GM19025 (cell line): ENCODE measurements at regions not wholly inside any gene's neighbourhood (a gene's known extent, or its start where the extent isn't known, plus 50 kb on each side); places are given as distances from the start of the nearest gene placed in this dataset.

Source experiments
- ATAC-seq: cut with Tn5 transposase; IDR thresholded peaks from one replicate; pipeline ENCODE4 v1.9.1; 2021; ENCODE audit warnings: mild to moderate bottlenecking, low read depth, moderate library complexity; ENCODE audit not compliant: unreplicated experiment

GRCh38 chr3:46146548-46146947, 61.6 kb downstream of the CCR1 start:
- no peak for ATAC-seq

GRCh38 chr3:46146021-46146420, 62.1 kb downstream of the CCR1 start:
- no peak for ATAC-seq

DNA sequence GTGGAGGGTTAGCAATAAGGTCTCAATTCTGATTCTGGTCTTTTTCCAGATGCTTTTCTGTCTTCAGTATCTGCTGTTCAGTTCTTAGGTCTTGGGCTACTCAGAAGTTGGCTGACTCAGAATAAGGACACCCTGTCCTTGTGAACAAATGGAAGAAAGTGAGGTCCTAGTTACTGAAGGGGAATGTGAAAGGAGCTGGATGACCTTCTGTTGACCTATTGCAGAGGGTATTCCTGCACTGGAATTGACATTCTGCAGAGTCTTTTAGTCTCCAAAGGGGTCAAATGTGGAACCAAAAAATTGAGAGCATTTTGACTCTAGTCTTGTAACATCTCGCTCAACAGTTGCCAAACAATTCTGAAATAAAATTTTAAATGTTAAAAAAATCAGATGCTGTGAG, 63.0 kb downstream of the CCR1 start:
- no peak for ATAC-seq

DNA sequence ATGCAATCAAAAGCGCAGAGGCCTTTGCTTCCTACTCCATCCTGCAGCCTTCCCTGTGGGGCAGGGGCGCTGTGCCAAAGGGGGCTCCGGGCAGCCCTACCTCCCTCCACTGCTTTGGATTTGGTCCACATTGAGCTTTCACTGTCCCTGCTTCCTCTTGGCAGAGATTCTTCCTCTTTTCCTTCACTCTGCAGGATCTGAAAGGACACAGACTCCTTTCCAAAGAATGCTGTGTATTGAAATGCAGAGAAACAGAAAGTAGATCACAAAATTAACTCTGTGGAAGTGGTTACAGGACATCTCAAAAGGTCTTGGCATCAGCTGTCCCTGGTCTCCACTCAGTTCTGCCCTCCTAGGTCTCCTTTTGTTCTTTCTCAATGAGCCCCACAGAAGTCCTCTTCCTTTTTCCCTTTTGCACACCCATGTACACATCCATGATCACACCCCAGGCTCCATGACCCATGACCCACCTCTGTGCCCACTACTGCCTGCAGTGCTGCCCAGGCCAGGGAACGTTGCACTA, 64.1 kb downstream of the CCR1 start:
- ATAC-seq: no peak

GRCh38 chr3:46141813-46142212, 66.3 kb downstream of the CCR1 start:
- no peak for ATAC-seq

DNA sequence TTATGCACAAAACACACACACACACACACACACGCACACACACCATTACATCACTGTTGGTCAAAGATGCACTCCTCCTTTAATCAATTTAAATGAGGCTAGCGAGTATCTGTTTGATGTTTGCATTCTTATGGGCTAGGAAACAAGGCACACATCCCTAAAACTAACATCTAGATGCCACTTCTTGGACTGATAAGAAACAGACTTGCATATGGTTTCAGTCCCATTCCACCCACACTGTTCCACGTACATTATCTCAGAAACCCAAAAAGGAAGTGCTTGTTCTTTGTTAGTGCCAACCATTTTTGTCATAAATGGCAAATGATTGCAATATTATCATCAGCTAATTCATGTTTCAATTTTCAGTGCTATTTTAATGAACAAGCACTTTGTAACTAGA, 69.5 kb downstream of the CCR1 start:
- no peak for ATAC-seq

DNA sequence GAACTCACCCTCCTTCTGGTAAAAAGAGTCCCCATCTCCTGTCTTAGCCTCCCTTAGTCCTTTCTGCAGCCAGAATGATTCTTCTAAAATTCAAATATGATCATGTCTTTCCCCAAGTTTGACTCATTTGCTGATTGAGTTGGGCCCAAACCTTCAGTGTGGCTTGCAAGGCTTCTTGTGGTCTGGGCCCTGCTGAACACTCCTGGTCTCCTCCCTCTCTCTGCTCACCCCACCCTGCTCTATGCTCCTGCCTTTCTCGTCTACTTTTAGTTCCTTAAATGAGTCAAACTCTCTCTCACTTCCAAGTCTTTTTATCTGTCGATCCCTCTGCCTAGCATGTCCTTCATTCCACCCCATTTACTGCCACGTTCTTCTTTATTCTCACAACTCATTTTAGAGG, 72.6 kb downstream of the CCR1 start:
- no peak for ATAC-seq

DNA sequence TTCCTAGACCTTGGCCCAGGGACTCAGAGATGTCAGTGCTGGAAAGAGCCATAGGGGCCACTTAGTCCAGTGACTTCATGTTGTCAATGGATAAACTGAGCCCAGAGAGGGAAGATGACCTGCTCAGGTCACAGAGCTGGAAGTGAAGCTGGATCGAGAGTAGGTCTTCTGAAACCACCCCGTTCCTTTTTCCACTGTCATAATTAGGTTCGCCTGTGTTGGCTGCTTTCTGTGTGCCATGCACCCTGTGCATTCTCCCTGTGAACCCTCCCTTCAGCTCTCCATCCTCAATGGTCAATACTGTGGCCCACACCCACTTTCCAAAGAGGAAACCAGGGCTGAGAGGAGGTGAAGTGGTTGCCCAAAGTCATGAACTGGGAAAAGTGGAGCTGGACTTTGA, 74.8 kb downstream of the CCR1 start:
- ATAC-seq: no peak

DNA sequence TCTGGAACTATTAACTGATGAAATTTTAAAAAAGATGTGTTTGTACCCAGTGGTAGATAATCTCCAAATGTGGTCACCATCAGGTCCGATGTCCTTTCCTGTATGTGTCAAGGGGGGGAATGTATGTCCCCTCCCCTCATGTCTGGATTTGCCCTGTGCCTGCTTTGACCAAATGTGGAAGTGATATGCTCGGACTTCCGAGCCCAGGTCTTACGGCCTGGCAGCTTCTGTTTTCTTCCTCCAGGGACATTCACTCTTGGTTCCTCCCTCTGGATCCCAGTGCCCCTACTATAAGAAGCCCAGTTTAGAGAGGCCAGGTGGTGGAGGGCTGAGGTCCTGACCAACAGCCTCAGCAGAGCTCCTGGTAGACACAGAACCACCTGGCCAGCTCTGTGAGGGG, 75.5 kb downstream of the CCR1 start:
- ATAC-seq: no peak

GRCh38 chr3:46131884-46132450, 76.1 kb downstream of the CCR1 start:
- no peak for ATAC-seq

DNA sequence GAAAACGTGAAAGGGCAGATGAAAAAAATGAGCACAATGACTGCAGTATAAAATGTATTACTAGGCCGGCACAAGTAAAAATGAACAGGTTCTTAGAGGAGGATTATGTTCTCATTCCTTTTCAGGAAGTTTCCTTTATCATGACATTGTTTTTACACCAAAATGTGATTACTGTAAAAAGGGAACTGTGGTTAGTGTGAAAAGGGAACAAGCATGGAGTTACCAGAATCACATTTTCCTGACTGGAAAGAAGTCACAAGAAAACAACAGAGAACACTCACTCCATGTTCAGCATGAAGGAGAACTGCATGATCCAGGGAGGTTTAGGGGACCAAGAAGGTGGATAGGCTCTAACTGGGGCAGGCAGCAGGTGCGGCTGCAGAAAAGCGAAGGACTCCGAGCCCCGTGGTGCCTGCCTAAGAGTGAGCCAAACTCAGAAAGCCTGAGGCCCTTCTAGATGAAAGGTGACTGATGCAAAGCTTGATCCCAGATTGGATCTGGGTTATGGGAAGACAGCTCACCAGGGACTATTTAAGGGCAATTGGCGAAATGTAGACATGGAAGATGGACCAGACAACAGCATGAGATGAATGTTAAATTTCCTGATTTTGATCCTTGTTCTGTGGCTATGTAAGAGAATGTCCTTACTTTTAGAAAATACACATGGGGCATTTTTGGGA, 77.3 kb downstream of the CCR1 start:
- ATAC-seq: no peak

- no peak for ATAC-seq
Measured at GRCh38 chr3:46129588-46130272, 78.4 kb downstream of the CCR1 start.

DNA sequence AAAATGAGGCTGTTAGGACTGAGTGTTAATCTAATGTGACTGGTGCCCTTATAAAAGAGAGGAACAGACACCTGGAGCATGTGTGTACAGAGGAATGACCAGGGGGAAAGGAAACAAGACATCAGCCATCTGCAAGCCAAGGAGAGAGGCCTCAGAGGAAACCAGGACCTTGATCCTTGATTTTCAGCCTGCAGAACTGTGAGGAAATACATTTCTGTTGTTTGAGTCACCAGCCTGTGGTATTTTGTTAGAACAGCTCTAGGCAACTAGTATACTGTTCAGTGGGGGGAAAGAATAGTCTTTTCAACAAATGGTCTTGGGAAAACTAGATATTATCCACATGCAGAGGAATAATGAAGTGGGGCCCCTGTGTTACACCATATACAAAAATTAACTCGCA, 80.6 kb downstream of the CCR1 start:
- no peak for ATAC-seq

GRCh38 chr3:46124216-46125177, 83.6 kb downstream of the CCR1 start:
- ATAC-seq: no peak

DNA sequence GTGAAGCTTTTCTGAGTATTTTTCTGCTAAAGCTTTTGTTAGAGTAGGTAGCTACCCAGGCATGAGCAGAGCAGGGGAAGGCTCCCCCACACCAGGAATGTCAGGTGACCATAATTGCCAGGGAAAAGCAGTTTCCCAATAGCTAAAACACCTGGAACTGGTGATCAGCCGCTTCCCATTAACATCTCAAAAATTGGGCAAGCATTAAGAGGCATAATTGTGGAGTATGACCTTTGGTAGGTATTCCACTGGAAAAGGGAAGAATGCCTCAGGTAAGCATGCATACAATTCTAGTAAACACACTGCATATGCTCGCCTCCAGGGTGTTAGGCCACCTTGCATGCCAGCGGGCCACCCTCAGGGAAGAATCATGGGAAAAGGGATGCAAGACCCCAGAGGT, 84.5 kb downstream of the CCR1 start:
- no peak for ATAC-seq

DNA sequence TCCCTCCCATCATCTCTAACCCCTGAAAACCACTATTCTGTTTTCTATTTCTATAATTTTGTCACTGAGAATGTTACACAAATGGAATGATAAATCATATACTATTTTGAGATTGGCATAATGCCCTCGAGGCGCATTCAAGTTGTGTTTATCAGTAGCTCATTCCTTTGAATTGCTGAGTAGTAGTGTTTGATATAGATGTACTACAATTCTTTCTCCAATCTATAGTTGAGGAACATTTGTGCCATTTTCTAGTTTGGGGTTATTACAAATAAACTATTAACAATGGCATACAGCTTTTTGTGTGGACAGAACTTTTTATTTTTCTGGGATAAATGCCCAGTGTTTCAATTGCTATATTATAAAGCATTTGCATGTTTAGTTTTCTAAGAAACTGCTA, 86.0 kb downstream of the CCR1 start:
- no peak for ATAC-seq

DNA sequence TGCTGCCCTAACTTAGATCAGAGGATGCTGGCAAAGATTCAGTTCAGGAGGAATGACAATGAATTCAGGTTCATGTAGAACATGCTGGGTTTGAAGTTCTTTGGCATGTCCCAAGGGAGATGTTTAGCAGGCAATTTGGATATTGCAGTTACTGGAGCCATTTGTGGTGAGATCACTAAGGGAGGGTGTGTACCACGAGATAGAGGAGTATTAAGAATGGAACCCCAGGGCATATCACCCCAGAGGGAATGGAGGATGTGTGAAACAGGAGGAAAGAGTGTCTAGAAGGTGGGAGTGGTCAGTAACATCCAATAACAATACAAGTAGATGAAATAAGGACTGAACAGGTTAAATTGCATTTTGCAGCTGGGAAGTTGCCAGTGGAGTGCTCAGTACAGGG, 87.1 kb downstream of the CCR1 start:
- ATAC-seq: no peak

DNA sequence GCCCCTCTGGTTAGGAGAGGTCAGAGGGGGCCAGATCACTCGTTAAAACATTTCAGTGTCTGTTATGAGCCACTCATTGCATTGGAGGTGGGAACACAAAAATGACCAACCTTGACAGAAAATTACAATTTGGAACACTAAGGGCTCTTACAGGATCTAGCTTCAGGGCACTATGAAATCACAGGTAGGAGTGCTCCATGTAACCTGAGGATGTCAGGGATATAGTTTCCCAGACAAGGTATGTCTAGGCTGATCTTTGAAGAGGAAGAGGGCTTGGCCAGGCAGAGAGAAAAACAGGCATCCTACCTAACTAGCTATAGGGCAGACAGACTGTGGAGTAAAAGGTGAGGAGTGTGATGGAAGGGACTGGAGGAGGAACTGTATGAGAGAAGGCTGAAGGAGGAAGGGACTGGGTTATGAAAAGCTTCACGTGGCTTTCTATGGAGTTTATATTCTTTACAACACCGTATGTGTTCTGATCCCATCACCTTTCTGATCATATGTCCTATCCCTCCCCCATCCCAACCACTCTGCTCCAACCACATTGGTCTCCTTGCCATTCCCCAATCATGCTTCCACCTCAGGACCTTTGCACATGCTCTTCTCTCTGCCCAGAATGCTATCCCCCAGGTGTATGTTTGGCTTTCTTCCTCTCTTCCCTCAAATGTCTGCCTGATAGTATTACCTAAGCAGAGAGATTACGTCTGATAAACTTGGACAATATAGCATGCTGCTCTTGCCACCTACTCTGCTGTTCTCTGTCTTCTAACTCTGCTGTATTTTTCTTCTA, 88.2 kb downstream of the CCR1 start:
- no peak for ATAC-seq

DNA sequence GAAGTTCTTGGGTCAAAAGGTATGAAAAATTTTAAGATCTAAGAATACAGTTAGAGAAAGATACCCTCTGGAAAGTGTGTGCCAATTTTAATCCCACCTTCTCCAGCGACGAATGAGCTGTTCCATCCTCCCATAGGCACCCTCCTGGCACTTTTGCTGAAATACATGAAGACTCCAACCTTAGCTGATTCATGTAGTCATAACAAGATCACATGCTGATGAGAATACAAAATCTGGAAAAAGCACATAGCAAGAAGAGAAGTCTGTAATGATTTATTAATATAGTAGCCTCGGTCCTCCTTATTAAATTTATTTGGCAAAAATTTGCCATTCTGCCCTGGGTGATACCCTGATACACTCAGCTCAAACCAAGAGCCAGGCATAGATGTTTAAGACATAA, 88.9 kb downstream of the CCR1 start:
- no peak for ATAC-seq

GRCh38 chr3:46116996-46117395, 89.7 kb upstream of the XCR1 start:
- no peak for ATAC-seq
